ENCODE measurements at regions not wholly inside any gene's neighbourhood (a gene's known extent, or its start where the extent isn't known, plus 50 kb on each side); places are given as distances from the start of the nearest gene placed in this dataset.

DNA sequence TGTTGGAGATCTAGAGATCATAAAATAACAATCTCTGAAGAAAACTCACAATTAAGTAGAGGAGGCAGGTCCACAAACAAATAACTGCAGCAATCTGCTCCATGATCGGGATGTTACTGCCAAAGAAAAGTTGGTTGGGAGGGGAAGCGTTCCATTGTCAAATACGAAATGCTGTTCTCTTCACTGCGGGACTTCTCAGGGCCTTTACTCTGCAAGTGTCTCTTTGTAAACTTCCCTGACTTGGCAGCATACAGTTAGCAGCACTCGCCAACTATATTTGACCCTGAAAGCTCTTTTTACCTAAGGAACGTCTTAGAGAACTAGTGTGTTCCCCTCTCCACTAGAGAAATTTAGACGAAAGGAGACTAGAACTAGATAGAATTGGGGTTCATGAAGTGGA is 780.7 kb upstream of the TBX3 start:
- no peak overlapping the region for H3K4me3 ChIP-seq (ENCODE audit: low read depth in 2 of 2, low read length in 1 of 2)
- no peak overlapping the region for H2AFZ ChIP-seq (ENCODE audit: low read depth)
- H3K9me3 ChIP-seq: peaks cover 14% of the 10 kb centered on the region
- peaks cover 3% of the 10 kb centered on the region for H3F3A ChIP-seq (replicated peaks; ENCODE audit: insufficient read depth)
- no peaks in the 10 kb centered on the region for H3K9me2 ChIP-seq
- H3K27ac ChIP-seq (ENCODE audit: low read depth in 2 of 2, low read length in 1 of 2): no peak overlapping the region
- ChIA-PET CTCF (interaction anchor here (1.0 kb wide), 1 partner anchor 453 kb away, joined by 3 read pairs; no protein-coding TSS in a partner anchor), POLR2A (no interaction called here)
- no peaks in the 10 kb centered on the region for H3K27me3 ChIP-seq (ENCODE audit: insufficient read depth)
- TF ChIP-seq SMC3 (IDR thresholded peaks at IDR 0.05; ENCODE audit: low read depth, low read length) (no peak), ELF1 (IDR thresholded peaks at IDR 0.05) (no peak), EZH2phosphoT487 (IDR thresholded peaks at IDR 0.05; ENCODE audit: borderline replicate concordance, low read depth) (no peak), TEAD4 (IDR thresholded peaks at IDR 0.05; ENCODE audit: borderline replicate concordance, insufficient read depth) (no peak), RAD21 (IDR thresholded peaks at IDR 0.05; ENCODE audit: low read length) (no peak), SIN3A (IDR thresholded peaks at IDR 0.05; ENCODE audit: borderline replicate concordance, low read depth, low read length) (no peak), RCOR1 (IDR thresholded peaks at IDR 0.05; ENCODE audit: low read length) (no peak), FOXJ3 (CRISPR knock-in tag; IDR thresholded peaks at IDR 0.05) (no peak)
- TF ChIP-seq, protein P1, sequence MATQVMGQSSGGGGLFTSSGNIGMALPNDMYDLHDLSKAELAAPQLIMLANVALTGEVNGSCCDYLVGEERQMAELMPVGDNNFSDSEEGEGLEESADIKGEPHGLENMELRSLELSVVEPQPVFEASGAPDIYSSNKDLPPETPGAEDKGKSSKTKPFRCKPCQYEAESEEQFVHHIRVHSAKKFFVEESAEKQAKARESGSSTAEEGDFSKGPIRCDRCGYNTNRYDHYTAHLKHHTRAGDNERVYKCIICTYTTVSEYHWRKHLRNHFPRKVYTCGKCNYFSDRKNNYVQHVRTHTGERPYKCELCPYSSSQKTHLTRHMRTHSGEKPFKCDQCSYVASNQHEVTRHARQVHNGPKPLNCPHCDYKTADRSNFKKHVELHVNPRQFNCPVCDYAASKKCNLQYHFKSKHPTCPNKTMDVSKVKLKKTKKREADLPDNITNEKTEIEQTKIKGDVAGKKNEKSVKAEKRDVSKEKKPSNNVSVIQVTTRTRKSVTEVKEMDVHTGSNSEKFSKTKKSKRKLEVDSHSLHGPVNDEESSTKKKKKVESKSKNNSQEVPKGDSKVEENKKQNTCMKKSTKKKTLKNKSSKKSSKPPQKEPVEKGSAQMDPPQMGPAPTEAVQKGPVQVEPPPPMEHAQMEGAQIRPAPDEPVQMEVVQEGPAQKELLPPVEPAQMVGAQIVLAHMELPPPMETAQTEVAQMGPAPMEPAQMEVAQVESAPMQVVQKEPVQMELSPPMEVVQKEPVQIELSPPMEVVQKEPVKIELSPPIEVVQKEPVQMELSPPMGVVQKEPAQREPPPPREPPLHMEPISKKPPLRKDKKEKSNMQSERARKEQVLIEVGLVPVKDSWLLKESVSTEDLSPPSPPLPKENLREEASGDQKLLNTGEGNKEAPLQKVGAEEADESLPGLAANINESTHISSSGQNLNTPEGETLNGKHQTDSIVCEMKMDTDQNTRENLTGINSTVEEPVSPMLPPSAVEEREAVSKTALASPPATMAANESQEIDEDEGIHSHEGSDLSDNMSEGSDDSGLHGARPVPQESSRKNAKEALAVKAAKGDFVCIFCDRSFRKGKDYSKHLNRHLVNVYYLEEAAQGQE (IDR thresholded peaks at IDR 0.05; ENCODE audit: low read depth, low read length): no peak
- TF ChIP-seq, protein P2, sequence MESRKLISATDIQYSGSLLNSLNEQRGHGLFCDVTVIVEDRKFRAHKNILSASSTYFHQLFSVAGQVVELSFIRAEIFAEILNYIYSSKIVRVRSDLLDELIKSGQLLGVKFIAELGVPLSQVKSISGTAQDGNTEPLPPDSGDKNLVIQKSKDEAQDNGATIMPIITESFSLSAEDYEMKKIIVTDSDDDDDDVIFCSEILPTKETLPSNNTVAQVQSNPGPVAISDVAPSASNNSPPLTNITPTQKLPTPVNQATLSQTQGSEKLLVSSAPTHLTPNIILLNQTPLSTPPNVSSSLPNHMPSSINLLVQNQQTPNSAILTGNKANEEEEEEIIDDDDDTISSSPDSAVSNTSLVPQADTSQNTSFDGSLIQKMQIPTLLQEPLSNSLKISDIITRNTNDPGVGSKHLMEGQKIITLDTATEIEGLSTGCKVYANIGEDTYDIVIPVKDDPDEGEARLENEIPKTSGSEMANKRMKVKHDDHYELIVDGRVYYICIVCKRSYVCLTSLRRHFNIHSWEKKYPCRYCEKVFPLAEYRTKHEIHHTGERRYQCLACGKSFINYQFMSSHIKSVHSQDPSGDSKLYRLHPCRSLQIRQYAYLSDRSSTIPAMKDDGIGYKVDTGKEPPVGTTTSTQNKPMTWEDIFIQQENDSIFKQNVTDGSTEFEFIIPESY (IDR thresholded peaks at IDR 0.05; ENCODE audit: borderline replicate concordance, low read depth): no peak
- TF ChIP-seq, protein P3, sequence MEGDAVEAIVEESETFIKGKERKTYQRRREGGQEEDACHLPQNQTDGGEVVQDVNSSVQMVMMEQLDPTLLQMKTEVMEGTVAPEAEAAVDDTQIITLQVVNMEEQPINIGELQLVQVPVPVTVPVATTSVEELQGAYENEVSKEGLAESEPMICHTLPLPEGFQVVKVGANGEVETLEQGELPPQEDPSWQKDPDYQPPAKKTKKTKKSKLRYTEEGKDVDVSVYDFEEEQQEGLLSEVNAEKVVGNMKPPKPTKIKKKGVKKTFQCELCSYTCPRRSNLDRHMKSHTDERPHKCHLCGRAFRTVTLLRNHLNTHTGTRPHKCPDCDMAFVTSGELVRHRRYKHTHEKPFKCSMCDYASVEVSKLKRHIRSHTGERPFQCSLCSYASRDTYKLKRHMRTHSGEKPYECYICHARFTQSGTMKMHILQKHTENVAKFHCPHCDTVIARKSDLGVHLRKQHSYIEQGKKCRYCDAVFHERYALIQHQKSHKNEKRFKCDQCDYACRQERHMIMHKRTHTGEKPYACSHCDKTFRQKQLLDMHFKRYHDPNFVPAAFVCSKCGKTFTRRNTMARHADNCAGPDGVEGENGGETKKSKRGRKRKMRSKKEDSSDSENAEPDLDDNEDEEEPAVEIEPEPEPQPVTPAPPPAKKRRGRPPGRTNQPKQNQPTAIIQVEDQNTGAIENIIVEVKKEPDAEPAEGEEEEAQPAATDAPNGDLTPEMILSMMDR (IDR thresholded peaks at IDR 0.05): no peak
- TF ChIP-seq, protein P4, sequence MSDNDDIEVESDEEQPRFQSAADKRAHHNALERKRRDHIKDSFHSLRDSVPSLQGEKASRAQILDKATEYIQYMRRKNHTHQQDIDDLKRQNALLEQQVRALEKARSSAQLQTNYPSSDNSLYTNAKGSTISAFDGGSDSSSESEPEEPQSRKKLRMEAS (IDR thresholded peaks at IDR 0.05; ENCODE audit: low read depth): no peak
- H3K36me3 ChIP-seq (replicated peaks in 1 of 2; ENCODE audit: control insufficient read depth in 1 of 2, insufficient read depth in 2 of 2, low read length in 1 of 2): no peaks in the 10 kb centered on the region
- no peaks in the 10 kb centered on the region for H3K4me1 ChIP-seq (ENCODE audit: control insufficient read depth in 1 of 2, insufficient read depth in 2 of 2, low read depth in 1 of 2, low read length in 1 of 2)
- H3K79me2 ChIP-seq (ENCODE audit: insufficient read depth): no peaks in the 10 kb centered on the region
- DNase-seq: no peak
- H3K9ac ChIP-seq: no peak overlapping the region
- WGBS (ENCODE audit: low lambda C conversion rate): 78% methylated on average over 7 of the region's 7 CpGs
- no peak overlapping the region for H3K4me2 ChIP-seq
- no peaks in the 10 kb centered on the region for H4K20me1 ChIP-seq (ENCODE audit: insufficient read depth)

Measured in SK-N-SH (cell line).